GM12891 (cell line): ENCODE measurements at regions not wholly inside any gene's neighbourhood (a gene's known extent, or its start where the extent isn't known, plus 50 kb on each side); places are given as distances from the start of the nearest gene placed in this dataset.

Experiments
- SPI1 ChIP-seq: IDR thresholded peaks from 2 replicates; pipeline ENCODE4 v1.6.1; 2011; ENCODE audit warnings: low read depth, low read length, control low read depth
- TAF1 ChIP-seq: IDR thresholded peaks from 2 replicates; pipeline ENCODE4 v1.6.1; 2011; ENCODE audit warnings: low read depth, low read length, control low read depth

DNA sequence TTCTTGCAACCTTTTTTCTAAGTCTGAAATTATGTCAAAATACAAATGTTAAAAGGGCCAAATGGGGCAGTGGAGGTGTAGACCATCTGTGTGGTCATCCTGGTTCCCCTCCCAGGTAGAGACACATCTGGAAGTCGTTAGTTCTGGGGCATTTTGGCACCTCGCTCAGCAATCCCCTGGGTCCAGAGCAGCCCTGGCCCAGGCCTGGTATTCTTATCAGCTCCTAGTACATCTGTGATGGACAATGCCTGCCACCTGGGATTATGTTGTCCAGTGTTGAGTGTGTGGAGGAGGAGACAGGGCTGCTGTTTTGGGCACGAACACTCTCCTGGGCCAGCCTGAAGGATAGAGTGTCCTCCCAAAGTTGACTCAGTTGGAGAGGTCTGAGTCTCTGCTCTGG is 74.8 kb downstream of the GADD45G start:
- TF ChIP-seq SPI1 (no peak), TAF1 (no peak)
